ENCODE measurements at regions not wholly inside any gene's neighbourhood (a gene's known extent, or its start where the extent isn't known, plus 50 kb on each side); places are given as distances from the start of the nearest gene placed in this dataset.
"Not testable (repeated sequence)": the region's sequence is repeated elsewhere in the genome, so short reads cannot be mapped to it uniquely, and the experiment has no call there.

DNA sequence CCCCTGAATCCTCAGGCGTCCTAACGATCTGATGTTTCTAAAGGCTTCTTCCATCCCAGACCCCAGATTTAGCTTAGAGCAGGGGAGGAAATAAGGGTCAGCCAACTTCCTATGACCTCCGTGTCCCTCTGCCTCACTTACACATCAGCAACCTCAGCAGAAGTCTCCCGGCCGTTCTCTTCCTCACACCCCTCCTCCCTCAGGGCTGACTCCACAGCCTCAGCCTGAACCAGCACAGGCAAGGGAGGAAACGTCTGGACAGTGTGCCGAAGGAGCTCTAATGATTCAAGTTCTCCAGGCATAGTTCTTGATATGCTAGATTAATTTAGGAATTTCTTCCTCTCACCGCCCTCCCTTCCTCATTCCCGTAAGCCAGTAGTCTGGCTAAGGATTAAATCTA is 121.4 kb downstream of the NUFIP1 start:
- no peak overlapping the region for H2AK5ac ChIP-seq (ENCODE audit: low read length)
- WGBS (ENCODE audit: extremely low coverage, insufficient coverage, low lambda C conversion rate), result no CpG with 5 or more reads among the region's 9 CpGs
- H3K9ac ChIP-seq (ENCODE audit: low read length), result no peak overlapping the region
- no peaks in the 10 kb centered on the region for H3K27me3 ChIP-seq (ENCODE audit: insufficient read depth, low read length, poor library complexity)
- no peak overlapping the region for H3K18ac ChIP-seq (ENCODE audit: low read length)
- no peak overlapping the region for H2BK5ac ChIP-seq (ENCODE audit: low read length)
- H2BK15ac ChIP-seq (replicated peaks; ENCODE audit: low read depth), result no peak overlapping the region
- H3K4ac ChIP-seq (ENCODE audit: low read depth, low read length), result no peak overlapping the region
- no peak overlapping the region for H2BK120ac ChIP-seq (ENCODE audit: low read depth, low read length)
- no peak overlapping the region for H3K23ac ChIP-seq (ENCODE audit: low read length)
- no peak overlapping the region for H4K5ac ChIP-seq (ENCODE audit: low read length)
- no peaks in the 10 kb centered on the region for H3K79me2 ChIP-seq (ENCODE audit: control insufficient read depth, insufficient read depth, low read length)
- no peaks in the 10 kb centered on the region for H3K36me3 ChIP-seq (ENCODE audit: control insufficient read depth, insufficient read depth, low read length)
- no peak overlapping the region for H4K8ac ChIP-seq (ENCODE audit: low read depth, low read length)
- H3K56ac ChIP-seq (ENCODE audit: low read length), result no peak overlapping the region
- no peak overlapping the region for H3K4me2 ChIP-seq (ENCODE audit: low read length)
- H3K27ac ChIP-seq (ENCODE audit: low read depth, low read length), result no peak overlapping the region
- H3K79me1 ChIP-seq (ENCODE audit: low read length), result no peaks in the 10 kb centered on the region
- no peak for DNase-seq
- H3K4me3 ChIP-seq (ENCODE audit: low read length), result no peak overlapping the region
- no peaks in the 10 kb centered on the region for H3K4me1 ChIP-seq (ENCODE audit: control insufficient read depth, low read depth, low read length)

DNA sequence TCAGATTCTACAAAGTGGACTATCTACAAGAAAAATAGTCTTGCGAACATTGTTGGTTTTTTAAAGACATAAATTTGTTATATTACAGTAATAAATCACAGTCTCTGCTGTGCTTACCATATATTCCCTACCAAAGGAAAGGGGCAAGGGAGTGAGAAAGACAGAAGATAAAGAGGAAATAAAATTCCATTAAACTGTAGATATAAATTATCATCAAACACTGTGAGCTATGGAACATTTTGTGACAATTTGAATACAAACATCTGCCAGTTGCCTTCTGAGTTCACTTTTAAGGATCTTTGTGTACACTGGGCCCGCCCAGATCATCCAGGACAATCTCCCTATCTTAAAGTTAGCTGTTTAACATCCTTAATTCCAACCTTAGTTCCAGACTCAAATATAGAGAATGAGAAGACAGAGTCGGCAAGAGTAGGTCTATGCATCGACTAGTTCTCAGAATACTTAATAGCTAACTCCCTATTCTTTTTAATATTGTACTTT is 122.8 kb downstream of the NUFIP1 start:
- H3K4me1 ChIP-seq (ENCODE audit: control insufficient read depth, low read depth, low read length), result no peaks in the 10 kb centered on the region
- no peak for DNase-seq
- no CpG with 5 or more reads among the region's 4 CpGs for WGBS (ENCODE audit: extremely low coverage, insufficient coverage, low lambda C conversion rate)

GRCh38 chr13:44865722-44866410 is 123.4 kb downstream of the NUFIP1 start:
- H3K4me2 ChIP-seq (ENCODE audit: low read length), result no peak overlapping the region
- H2BK15ac ChIP-seq (replicated peaks; ENCODE audit: low read depth), result no peak overlapping the region
- no peak overlapping the region for H3K4me3 ChIP-seq (ENCODE audit: low read length)
- H3K36me3 ChIP-seq (ENCODE audit: control insufficient read depth, insufficient read depth, low read length), result no peaks in the 10 kb centered on the region
- no CpG with 5 or more reads among the region's 10 CpGs for WGBS (ENCODE audit: extremely low coverage, insufficient coverage, low lambda C conversion rate)
- no peaks in the 10 kb centered on the region for H3K79me1 ChIP-seq (ENCODE audit: low read length)
- no peak overlapping the region for H2BK5ac ChIP-seq (ENCODE audit: low read length)
- no peak overlapping the region for H3K9ac ChIP-seq (ENCODE audit: low read length)
- H3K4ac ChIP-seq (ENCODE audit: low read depth, low read length), result no peak overlapping the region
- no peak overlapping the region for H2AK5ac ChIP-seq (ENCODE audit: low read length)
- no peak overlapping the region for H4K8ac ChIP-seq (ENCODE audit: low read depth, low read length)
- H3K4me1 ChIP-seq (ENCODE audit: control insufficient read depth, low read depth, low read length), result no peaks in the 10 kb centered on the region
- H3K27ac ChIP-seq (ENCODE audit: low read depth, low read length), result no peak overlapping the region
- H3K18ac ChIP-seq (ENCODE audit: low read length), result no peak overlapping the region
- H2BK120ac ChIP-seq (ENCODE audit: low read depth, low read length), result no peak overlapping the region
- H4K5ac ChIP-seq (ENCODE audit: low read length), result no peak overlapping the region
- no peak overlapping the region for H3K56ac ChIP-seq (ENCODE audit: low read length)
- no peak overlapping the region for H3K23ac ChIP-seq (ENCODE audit: low read length)
- H3K27me3 ChIP-seq (ENCODE audit: insufficient read depth, low read length, poor library complexity), result no peaks in the 10 kb centered on the region
- H3K79me2 ChIP-seq (ENCODE audit: control insufficient read depth, insufficient read depth, low read length), result no peaks in the 10 kb centered on the region
- DNase-seq, result no peak

More for the DNA sequence above, 122.8 kb downstream of the NUFIP1 start:
- no peaks in the 10 kb centered on the region for H3K79me2 ChIP-seq (ENCODE audit: control insufficient read depth, insufficient read depth, low read length)
- no peak overlapping the region for H2BK15ac ChIP-seq (replicated peaks; ENCODE audit: low read depth)
- no peaks in the 10 kb centered on the region for H3K79me1 ChIP-seq (ENCODE audit: low read length)
- no peak overlapping the region for H2BK5ac ChIP-seq (ENCODE audit: low read length)
- H4K8ac ChIP-seq (ENCODE audit: low read depth, low read length), result no peak overlapping the region
- H4K5ac ChIP-seq (ENCODE audit: low read length), result no peak overlapping the region
- H2BK120ac ChIP-seq (ENCODE audit: low read depth, low read length), result no peak overlapping the region
- no peak overlapping the region for H3K4me2 ChIP-seq (ENCODE audit: low read length)
- no peak overlapping the region for H3K27ac ChIP-seq (ENCODE audit: low read depth, low read length)
- H3K4me3 ChIP-seq (ENCODE audit: low read length), result no peak overlapping the region
- H3K23ac ChIP-seq (ENCODE audit: low read length), result no peak overlapping the region
- H2AK5ac ChIP-seq (ENCODE audit: low read length), result no peak overlapping the region
- no peak overlapping the region for H3K56ac ChIP-seq (ENCODE audit: low read length)
- no peaks in the 10 kb centered on the region for H3K36me3 ChIP-seq (ENCODE audit: control insufficient read depth, insufficient read depth, low read length)
- H3K18ac ChIP-seq (ENCODE audit: low read length), result no peak overlapping the region
- H3K27me3 ChIP-seq (ENCODE audit: insufficient read depth, low read length, poor library complexity), result no peaks in the 10 kb centered on the region
- H3K9ac ChIP-seq (ENCODE audit: low read length), result no peak overlapping the region
- H3K4ac ChIP-seq (ENCODE audit: low read depth, low read length), result no peak overlapping the region

- H2AK5ac ChIP-seq (ENCODE audit: low read length); H4K8ac ChIP-seq (ENCODE audit: low read depth, low read length); H3K56ac ChIP-seq (ENCODE audit: low read length); H4K5ac ChIP-seq (ENCODE audit: low read length); H2BK120ac ChIP-seq (ENCODE audit: low read depth, low read length); H3K79me1 ChIP-seq (ENCODE audit: low read length); H3K4me2 ChIP-seq (ENCODE audit: low read length); H3K9ac ChIP-seq (ENCODE audit: low read length); H3K4ac ChIP-seq (ENCODE audit: low read depth, low read length); H2BK15ac ChIP-seq (replicated peaks; ENCODE audit: low read depth); H3K79me2 ChIP-seq (ENCODE audit: control insufficient read depth, insufficient read depth, low read length); H2BK5ac ChIP-seq (ENCODE audit: low read length); H3K4me3 ChIP-seq (ENCODE audit: low read length); H3K27me3 ChIP-seq (ENCODE audit: insufficient read depth, low read length, poor library complexity); H3K18ac ChIP-seq (ENCODE audit: low read length); H3K36me3 ChIP-seq (ENCODE audit: control insufficient read depth, insufficient read depth, low read length); H3K23ac ChIP-seq (ENCODE audit: low read length); DNase-seq; H3K4me1 ChIP-seq (ENCODE audit: control insufficient read depth, low read depth, low read length); H3K27ac ChIP-seq (ENCODE audit: low read depth, low read length): not testable (repeated sequence)
These were observed 125.6 kb downstream of the NUFIP1 start for GRCh38 chr13:44863641-44864040.

- DNase-seq, result no peak
- Histone ChIP-seq H3K56ac (ENCODE audit: low read length) (no peak overlapping the region), H3K23ac (ENCODE audit: low read length) (no peak overlapping the region), H3K4me3 (ENCODE audit: low read length) (no peak overlapping the region), H3K36me3 (ENCODE audit: control insufficient read depth, insufficient read depth, low read length) (no peaks in the 10 kb centered on the region), H2BK15ac (replicated peaks; ENCODE audit: low read depth) (no peak overlapping the region), H3K79me1 (ENCODE audit: low read length) (no peaks in the 10 kb centered on the region), H4K5ac (ENCODE audit: low read length) (no peak overlapping the region), H3K4me1 (ENCODE audit: control insufficient read depth, low read depth, low read length) (no peaks in the 10 kb centered on the region), H4K8ac (ENCODE audit: low read depth, low read length) (no peak overlapping the region), H3K18ac (ENCODE audit: low read length) (no peak overlapping the region), H2AK5ac (ENCODE audit: low read length) (no peak overlapping the region), H2BK120ac (ENCODE audit: low read depth, low read length) (no peak overlapping the region), H3K79me2 (ENCODE audit: control insufficient read depth, insufficient read depth, low read length) (no peaks in the 10 kb centered on the region), H3K4me2 (ENCODE audit: low read length) (no peak overlapping the region), H3K27ac (ENCODE audit: low read depth, low read length) (no peak overlapping the region), H3K9ac (ENCODE audit: low read length) (no peak overlapping the region), H3K27me3 (ENCODE audit: insufficient read depth, low read length, poor library complexity) (no peaks in the 10 kb centered on the region), H3K4ac (ENCODE audit: low read depth, low read length) (no peak overlapping the region), H2BK5ac (ENCODE audit: low read length) (no peak overlapping the region)
- WGBS (ENCODE audit: extremely low coverage, insufficient coverage, low lambda C conversion rate), result no CpG with 5 or more reads among the region's 2 CpGs
These were observed 128.8 kb downstream of the NUFIP1 start for GRCh38 chr13:44860454-44860853.

- Histone ChIP-seq H2BK15ac (replicated peaks; ENCODE audit: low read depth) (no peak overlapping the region), H4K8ac (ENCODE audit: low read depth, low read length) (no peak overlapping the region), H2AK5ac (ENCODE audit: low read length) (no peak overlapping the region), H3K79me1 (ENCODE audit: low read length) (no peaks in the 10 kb centered on the region), H3K56ac (ENCODE audit: low read length) (no peak overlapping the region), H3K4me3 (ENCODE audit: low read length) (no peak overlapping the region), H3K4ac (ENCODE audit: low read depth, low read length) (no peak overlapping the region), H3K27me3 (ENCODE audit: insufficient read depth, low read length, poor library complexity) (no peaks in the 10 kb centered on the region), H3K27ac (ENCODE audit: low read depth, low read length) (no peak overlapping the region), H3K36me3 (ENCODE audit: control insufficient read depth, insufficient read depth, low read length) (no peaks in the 10 kb centered on the region), H2BK120ac (ENCODE audit: low read depth, low read length) (no peak overlapping the region), H2BK5ac (ENCODE audit: low read length) (no peak overlapping the region), H3K23ac (ENCODE audit: low read length) (no peak overlapping the region), H3K9ac (ENCODE audit: low read length) (no peak overlapping the region), H3K18ac (ENCODE audit: low read length) (no peak overlapping the region), H4K5ac (ENCODE audit: low read length) (no peak overlapping the region), H3K4me2 (ENCODE audit: low read length) (no peak overlapping the region), H3K79me2 (ENCODE audit: control insufficient read depth, insufficient read depth, low read length) (no peaks in the 10 kb centered on the region), H3K4me1 (ENCODE audit: control insufficient read depth, low read depth, low read length) (no peaks in the 10 kb centered on the region)
- no CpG with 5 or more reads among the region's 8 CpGs for WGBS (ENCODE audit: extremely low coverage, insufficient coverage, low lambda C conversion rate)
- no peak for DNase-seq
These were observed 131.5 kb downstream of the NUFIP1 start for GRCh38 chr13:44857736-44858135.
